HCT116 (cell line): ENCODE measurements at regions not wholly inside any gene's neighbourhood (a gene's known extent, or its start where the extent isn't known, plus 50 kb on each side); places are given as distances from the start of the nearest gene placed in this dataset.

ENCODE experiments used
- ATAC-seq: fragments of 200-7000 bp; cut with Tn5 transposase; 2 replicates; pipeline ENCODE4 v1.9.1; 2020; ENCODE audit warnings: mild to moderate bottlenecking, moderate library complexity
- BruUV-seq: library from RNA; stranded (reverse); fragments of 400-500 nt; replicated peaks from 2 replicates; lab custom pipeline; 2021; lab: Mats Ljungman, UMichigan
- CTCF ChIA-PET: fragments of 300-600 bp; sonication (Branson Sonifier 250); formaldehyde crosslinking; loops from one replicate; lab custom pipeline; 2021; ENCODE audit warnings: antibody characterized with exemption; lab: Charles Lee
- POLR2A ChIA-PET: fragments of 300-600, 350-600 bp; sonication (Branson Sonifier 250); formaldehyde crosslinking; loops from one replicate; lab custom pipeline; 2021; ENCODE audit warnings: antibody characterized with exemption; lab: Charles Lee
- RAD21 ChIA-PET, 2 experiments: fragments of 300-600 bp; sonication (Branson Sonifier 250); formaldehyde crosslinking; loops; one replicate each; lab custom pipeline; 2023; ENCODE audit warnings: low total read pairs in 2 of 2; ENCODE audit not compliant: uncharacterized antibody in 2 of 2, unreplicated experiment in 2 of 2, low non-redundant PET in 1 of 2; lab: Charles Lee
- DNase-seq: peaks from one replicate; pipeline ENCODE4 v3.0.0-alpha.2; 2010; ENCODE audit warnings: low read depth, low spot score
- H2AFZ ChIP-seq: fragments of 200-600 bp; shearing (Covaris generic), sonication (generic); 2 replicates; pipeline ENCODE4 v1.6.1; 2017; ENCODE audit warnings: low read depth, mixed run types, mixed read lengths, antibody characterized with exemption, low read length; ENCODE audit not compliant: poor library complexity, severe bottlenecking
- H3K27ac ChIP-seq: 2 replicates; pipeline ENCODE4 v1.5.1; 2012; ENCODE audit warnings: low read depth, low read length
- H3K27me3 ChIP-seq: fragments of 200-600 bp; sonication (generic); 2 replicates; pipeline ENCODE4 v1.6.1; 2016; ENCODE audit warnings: mixed run types, low read length, mixed read lengths; ENCODE audit not compliant: insufficient read depth
- H3K36me3 ChIP-seq, 2 experiments: fragments of 200-500 bp in 1 of 2; fragments of 200-600 bp in 1 of 2; sonication (Bioruptor generic) in 1 of 2; sonication (generic) in 1 of 2; 2 replicates each; pipeline versions ENCODE4 v1.5.1 to v1.6.1; 2014 to 2016; ENCODE audit warnings: low read length in 2 of 2, inconsistent platforms in 1 of 2, mixed read lengths in 1 of 2, mixed run types in 1 of 2; ENCODE audit not compliant: insufficient read depth in 2 of 2, control insufficient read depth in 1 of 2
- H3K4me1 ChIP-seq, 2 experiments: fragments of 200-600 bp in 1 of 2; sonication (generic) in 1 of 2; 2 replicates each; pipeline versions ENCODE4 v1.5.1 to v1.6.1; 2012 to 2017; ENCODE audit warnings: low read length in 2 of 2, inconsistent platforms in 1 of 2, mild to moderate bottlenecking in 1 of 2, mixed read lengths in 1 of 2, mixed run types in 1 of 2, moderate library complexity in 1 of 2; ENCODE audit not compliant: insufficient read depth in 2 of 2, control insufficient read depth in 1 of 2
- H3K4me2 ChIP-seq: fragments of 200-600 bp; sonication (generic); 2 replicates; pipeline ENCODE4 v1.6.1; 2017; ENCODE audit warnings: mixed run types, low read length, mixed read lengths
- H3K4me3 ChIP-seq, 2 experiments: fragments of 200-600 bp in 1 of 2; sonication (generic) in 1 of 2; replicated peaks in 1 of 2; 2 replicates each; pipeline ENCODE4 v1.5.1; 2011 to 2016; ENCODE audit warnings: low read length in 2 of 2, control low read depth in 1 of 2, low read depth in 1 of 2, mild to moderate bottlenecking in 1 of 2, mixed read lengths in 1 of 2, mixed run types in 1 of 2
- H3K79me2 ChIP-seq: fragments of 200-600 bp; sonication (generic); 2 replicates; pipeline ENCODE4 v1.6.1; 2017; ENCODE audit warnings: mild to moderate bottlenecking, mixed run types, low read length, moderate library complexity, mixed read lengths; ENCODE audit not compliant: insufficient read depth
- H3K9ac ChIP-seq: fragments of 200-600 bp; sonication (generic); 2 replicates; pipeline ENCODE4 v1.6.1; 2016; ENCODE audit warnings: low read length, mixed read lengths
- H3K9me2 ChIP-seq: fragments of 200-600 bp; sonication (generic), shearing (Covaris generic); 2 replicates; pipeline ENCODE4 v1.6.1; 2017; ENCODE audit warnings: mixed run types, mild to moderate bottlenecking, moderate library complexity; ENCODE audit not compliant: insufficient read depth
- H3K9me3 ChIP-seq, 2 experiments: fragments of 200-500 bp in 1 of 2; fragments of 200-600 bp in 1 of 2; sonication (Bioruptor generic) in 1 of 2; sonication (generic) in 1 of 2; 2 replicates each; pipeline ENCODE4 v1.6.1; 2014 to 2017; ENCODE audit warnings: low read length in 2 of 2, mixed read lengths in 2 of 2, inconsistent platforms in 1 of 2, low read depth in 1 of 2, mild to moderate bottlenecking in 1 of 2, mixed run types in 1 of 2, moderate library complexity in 1 of 2; ENCODE audit not compliant: control insufficient read depth in 1 of 2, insufficient read depth in 1 of 2
- H4K20me1 ChIP-seq: fragments of 200-600 bp; sonication (generic), shearing (Covaris generic); 2 replicates; pipeline ENCODE4 v1.6.1; 2017; ENCODE audit warnings: mixed run types, mild to moderate bottlenecking, moderate library complexity; ENCODE audit not compliant: insufficient read depth
- CBX3 ChIP-seq: IDR thresholded peaks from 2 replicates; pipeline ENCODE4 v1.6.1; 2012; ENCODE audit warnings: low read depth
- CTCF ChIP-seq, 3 experiments: fragments of 200-600 bp in 1 of 3; sonication (generic) in 1 of 3; IDR thresholded peaks in 2 of 3; conservative IDR thresholded peaks in 1 of 3; 2 replicates each; pipeline ENCODE4 v1.5.1; 2012 to 2017; ENCODE audit warnings: low read depth in 2 of 3, low read length in 2 of 3, antibody characterized with exemption in 1 of 3, borderline replicate concordance in 1 of 3, control low read depth in 1 of 3, mild to moderate bottlenecking in 1 of 3, mixed read lengths in 1 of 3, mixed run types in 1 of 3, moderate library complexity in 1 of 3; ENCODE audit not compliant: insufficient read depth in 1 of 3
- EGR1 ChIP-seq: IDR thresholded peaks from 2 replicates; pipeline ENCODE4 v1.6.1; 2012; ENCODE audit warnings: low read depth
- EZH2 ChIP-seq: fragments of 200-600 bp; sonication (generic); IDR thresholded peaks from 2 replicates; pipeline ENCODE4 v1.6.1; 2017; ENCODE audit warnings: antibody characterized with exemption, mixed run types
- EZH2phosphoT487 ChIP-seq: fragments of 200-600 bp; IDR thresholded peaks from 2 replicates; pipeline ENCODE4 v1.6.1; 2018; ENCODE audit warnings: antibody characterized with exemption, borderline replicate concordance
- POLR2A ChIP-seq: IDR thresholded peaks from 2 replicates; pipeline ENCODE4 v1.7.0; 2011; ENCODE audit warnings: borderline replicate concordance; ENCODE audit not compliant: insufficient read depth, insufficient read length; ENCODE audit errors: extremely low read depth
- SIN3A ChIP-seq: IDR thresholded peaks from 2 replicates; pipeline ENCODE4 v1.6.1; 2012; ENCODE audit warnings: low read depth
- SP1 ChIP-seq: IDR thresholded peaks from 2 replicates; pipeline ENCODE4 v1.6.1; 2012; ENCODE audit warnings: low read depth
- SRF ChIP-seq: IDR thresholded peaks from 2 replicates; pipeline ENCODE4 v1.6.1; 2012; ENCODE audit warnings: low read depth
- YY1 ChIP-seq: IDR thresholded peaks from 2 replicates; pipeline ENCODE4 v1.6.1; 2011; ENCODE audit warnings: low read length, low read depth, moderate library complexity, mild to moderate bottlenecking; ENCODE audit not compliant: insufficient replicate concordance; ENCODE audit errors: extremely low read depth
- ZFX ChIP-seq: fragments of 450-650 bp; IDR thresholded peaks from 2 replicates; pipeline ENCODE4 v1.6.1; 2017
- ZNF274 ChIP-seq: fragments of 200-500 bp; sonication (Bioruptor generic); IDR thresholded peaks from 2 replicates; pipeline ENCODE4 v1.6.1; 2014; ENCODE audit warnings: mild to moderate bottlenecking, low read depth, low read length, inconsistent platforms
- intact Hi-C: fragments of 100-400 bp; cut with micrococcal nuclease; formaldehyde crosslinking; loops from 2 replicates; pipeline ENCODE4 v1.10.0; 2022

DNA sequence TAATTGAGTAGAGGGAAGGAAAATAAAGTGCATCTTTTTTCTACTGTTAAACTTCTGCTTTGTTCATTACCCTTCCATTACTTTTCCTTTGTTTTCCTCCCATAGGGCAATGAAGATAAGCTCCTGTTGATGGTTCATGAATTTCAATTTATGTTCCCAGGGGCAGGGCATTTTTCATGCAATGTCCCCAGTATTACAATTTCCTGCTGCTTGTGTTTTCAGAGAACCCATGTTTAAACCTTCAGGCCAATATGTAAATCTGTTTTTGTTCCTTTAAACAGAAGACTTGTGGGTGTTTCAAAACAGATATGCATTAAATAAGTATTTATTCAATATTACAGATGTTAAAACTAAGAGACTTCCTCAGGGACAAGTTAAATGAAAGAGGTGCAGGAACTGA is 834.5 kb downstream of the ZPLD1 start (continued):
- no peak for TF ChIP-seq YY1

GRCh38 chr3:103271575-103271974 is 836.8 kb downstream of the ZPLD1 start:
- TF ChIP-seq EZH2phosphoT487 (no peak), CTCF (IDR thresholded peaks at IDR 0.05 in 2 of 3, conservative IDR thresholded peaks at IDR 0.05 in 1 of 3; ENCODE audit: borderline replicate concordance in 1 of 3, insufficient read depth in 1 of 3, low read depth in 2 of 3, low read length in 2 of 3) (no peak), EGR1 (no peak), EZH2 (no peak), CBX3 (no peak), SRF (no peak), SIN3A (no peak), POLR2A (no peak), SP1 (no peak), ZNF274 (no peak), ZFX (no peak)
- no peak overlapping the region for H3K9ac ChIP-seq
- H3K4me2 ChIP-seq = no peak overlapping the region
- H3K9me3 ChIP-seq = peaks cover 0 to 4% of the 10 kb centered on the region in 2 experiments; a peak in 1 of 4 replicates
- H2AFZ ChIP-seq = no peak overlapping the region
- H3K27me3 ChIP-seq = no peaks in the 10 kb centered on the region
- no peaks in the 10 kb centered on the region for H3K9me2 ChIP-seq
- no peaks in the 10 kb centered on the region for H3K36me3 ChIP-seq
- no peak overlapping the region for H3K27ac ChIP-seq
- ATAC-seq (no peak), DNase-seq (no peak)
- intact Hi-C loops = no loop called here
- H3K79me2 ChIP-seq = no peaks in the 10 kb centered on the region
- no peak overlapping the region for H3K4me3 ChIP-seq
- BruUV-seq = no TSS peak
- POLR2A ChIA-PET = no interaction called here
- no peaks in the 10 kb centered on the region for H4K20me1 ChIP-seq
- CTCF ChIA-PET = no interaction called here
- H3K4me1 ChIP-seq = no peaks in the 10 kb centered on the region
- RAD21 ChIA-PET = no interaction called here
